ENCODE measurements at regions not wholly inside any gene's neighbourhood (a gene's known extent, or its start where the extent isn't known, plus 50 kb on each side); places are given as distances from the start of the nearest gene placed in this dataset.
"Not testable (repeated sequence)": the region's sequence is repeated elsewhere in the genome, so short reads cannot be mapped to it uniquely, and the experiment has no call there.

DNA sequence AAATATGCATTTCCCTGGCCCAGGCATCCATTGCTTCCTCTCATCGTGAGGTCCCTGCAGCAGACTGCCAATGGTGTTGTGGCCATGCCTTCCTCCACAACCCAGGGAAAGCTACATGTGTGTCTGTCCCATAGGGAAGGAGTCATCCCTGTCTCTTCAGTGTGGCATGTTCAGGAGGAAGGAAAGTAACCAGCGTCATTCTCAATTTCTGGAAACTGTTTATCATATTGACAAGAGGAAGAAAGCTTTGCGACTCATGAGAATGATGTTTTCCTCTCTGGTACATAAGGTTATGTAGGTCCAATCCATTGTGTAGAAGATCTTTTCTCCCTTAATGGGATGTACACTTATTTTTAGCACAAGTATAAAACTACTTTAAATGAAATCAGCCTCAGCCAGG lies 1937.7 kb downstream of the FOXD4L5 start:
- H4K8ac ChIP-seq (ENCODE audit: extremely low read depth, insufficient read depth, low read length); H4K91ac ChIP-seq (replicated peaks; ENCODE audit: insufficient read length, low read length); H3K79me1 ChIP-seq (ENCODE audit: low read depth, low read length); CTCF ChIA-PET (ENCODE audit: partially characterized antibody); POLR2A ChIA-PET (ENCODE audit: partially characterized antibody); H3K23me2 ChIP-seq (ENCODE audit: low read depth, low read length); H3K4me3 ChIP-seq (ENCODE audit: extremely low read depth in 1 of 4, insufficient read depth in 2 of 4, low read depth in 3 of 4, low read length in 4 of 4); H3K9me3 ChIP-seq (ENCODE audit: insufficient read depth in 2 of 2, low read depth in 1 of 2, low read length in 1 of 2); H2BK20ac ChIP-seq (ENCODE audit: low read length); H3K18ac ChIP-seq (ENCODE audit: extremely low read depth, low read length); H4K5ac ChIP-seq (ENCODE audit: insufficient read length, low read depth, low read length); H3K14ac ChIP-seq (ENCODE audit: insufficient read length); H3K27me3 ChIP-seq (replicated peaks in 1 of 4; ENCODE audit: control insufficient read depth in 3 of 4, extremely low read depth in 1 of 4, insufficient read depth in 3 of 4, low read length in 3 of 4); H2AFZ ChIP-seq (ENCODE audit: low read length); DNase-seq (ENCODE audit: low read depth in 1 of 2, low spot score in 2 of 2); H3K23ac ChIP-seq (ENCODE audit: insufficient read length); H3K79me2 ChIP-seq (ENCODE audit: control insufficient read depth in 1 of 2, insufficient read depth in 2 of 2, low read length in 2 of 2); H2BK15ac ChIP-seq (ENCODE audit: low read length); H3K4ac ChIP-seq (replicated peaks; ENCODE audit: insufficient read length, low read depth, low read length); H2AK5ac ChIP-seq (ENCODE audit: low read depth, low read length); H3K9ac ChIP-seq (replicated peaks in 1 of 4; ENCODE audit: extremely low read depth in 1 of 4, low read depth in 3 of 4, low read length in 3 of 4); H2BK5ac ChIP-seq (ENCODE audit: low read depth, low read length); H3K4me1 ChIP-seq (replicated peaks in 1 of 4; ENCODE audit: control insufficient read depth in 3 of 4, insufficient read depth in 4 of 4, low read length in 3 of 4); H2BK12ac ChIP-seq (ENCODE audit: low read depth, low read length); H3K56ac ChIP-seq (replicated peaks; ENCODE audit: insufficient read length, low read depth, low read length); FAIRE-seq; H3K4me2 ChIP-seq (ENCODE audit: insufficient read depth in 1 of 2, low read depth in 2 of 2, low read length in 2 of 2); H4K20me1 ChIP-seq (replicated peaks in 1 of 2; ENCODE audit: control insufficient read depth in 1 of 2, insufficient read depth in 2 of 2, low read length in 2 of 2); H3K27ac ChIP-seq (ENCODE audit: low read depth, low read length); H2BK120ac ChIP-seq (replicated peaks; ENCODE audit: low read depth, low read length); H3K36me3 ChIP-seq (ENCODE audit: control insufficient read depth in 2 of 4, insufficient read depth in 4 of 4, low read length in 3 of 4): not testable (repeated sequence)
- 88% methylated on average over 2 of the region's 3 CpGs; no CpG with 5 or more reads in 1 of the 2 experiments for WGBS, 2 experiments (ENCODE audit: extremely low coverage in 1 of 2, insufficient coverage in 1 of 2, insufficient read length in 1 of 2, insufficient replicate concordance in 2 of 2, low coverage in 1 of 2, low lambda C conversion rate in 2 of 2, missing lambda C conversion rate in 1 of 2)

- H3K18ac ChIP-seq (ENCODE audit: extremely low read depth, low read length); H3K79me1 ChIP-seq (ENCODE audit: low read depth, low read length); CTCF ChIA-PET (ENCODE audit: partially characterized antibody); H3K14ac ChIP-seq (ENCODE audit: insufficient read length); H2BK15ac ChIP-seq (ENCODE audit: low read length); H2AK5ac ChIP-seq (ENCODE audit: low read depth, low read length); H3K79me2 ChIP-seq (ENCODE audit: control insufficient read depth in 1 of 2, insufficient read depth in 2 of 2, low read length in 2 of 2); DNase-seq (ENCODE audit: low read depth in 1 of 2, low spot score in 2 of 2); H2AFZ ChIP-seq (ENCODE audit: low read length); H3K4me1 ChIP-seq (replicated peaks in 1 of 4; ENCODE audit: control insufficient read depth in 3 of 4, insufficient read depth in 4 of 4, low read length in 3 of 4); H3K27me3 ChIP-seq (replicated peaks in 1 of 4; ENCODE audit: control insufficient read depth in 3 of 4, extremely low read depth in 1 of 4, insufficient read depth in 3 of 4, low read length in 3 of 4); H3K23me2 ChIP-seq (ENCODE audit: low read depth, low read length); H3K56ac ChIP-seq (replicated peaks; ENCODE audit: insufficient read length, low read depth, low read length); H3K36me3 ChIP-seq (ENCODE audit: control insufficient read depth in 2 of 4, insufficient read depth in 4 of 4, low read length in 3 of 4); H4K91ac ChIP-seq (replicated peaks; ENCODE audit: insufficient read length, low read length); H4K20me1 ChIP-seq (replicated peaks in 1 of 2; ENCODE audit: control insufficient read depth in 1 of 2, insufficient read depth in 2 of 2, low read length in 2 of 2); H3K9ac ChIP-seq (replicated peaks in 1 of 4; ENCODE audit: extremely low read depth in 1 of 4, low read depth in 3 of 4, low read length in 3 of 4); H2BK12ac ChIP-seq (ENCODE audit: low read depth, low read length); H2BK20ac ChIP-seq (ENCODE audit: low read length); H3K9me3 ChIP-seq (ENCODE audit: insufficient read depth in 2 of 2, low read depth in 1 of 2, low read length in 1 of 2); H2BK5ac ChIP-seq (ENCODE audit: low read depth, low read length); H2BK120ac ChIP-seq (replicated peaks; ENCODE audit: low read depth, low read length); H3K4me2 ChIP-seq (ENCODE audit: insufficient read depth in 1 of 2, low read depth in 2 of 2, low read length in 2 of 2); FAIRE-seq; H4K5ac ChIP-seq (ENCODE audit: insufficient read length, low read depth, low read length); H3K23ac ChIP-seq (ENCODE audit: insufficient read length); H3K4me3 ChIP-seq (ENCODE audit: extremely low read depth in 1 of 4, insufficient read depth in 2 of 4, low read depth in 3 of 4, low read length in 4 of 4); H3K27ac ChIP-seq (ENCODE audit: low read depth, low read length); H3K4ac ChIP-seq (replicated peaks; ENCODE audit: insufficient read length, low read depth, low read length); POLR2A ChIA-PET (ENCODE audit: partially characterized antibody); H4K8ac ChIP-seq (ENCODE audit: extremely low read depth, insufficient read depth, low read length): not testable (repeated sequence)
- 85% methylated on average over 10 of the region's 14 CpGs; no CpG with 5 or more reads in 1 of the 2 experiments for WGBS, 2 experiments (ENCODE audit: extremely low coverage in 1 of 2, insufficient coverage in 1 of 2, insufficient read length in 1 of 2, insufficient replicate concordance in 2 of 2, low coverage in 1 of 2, low lambda C conversion rate in 2 of 2, missing lambda C conversion rate in 1 of 2)
These were observed 1938.5 kb downstream of the FOXD4L5 start for GRCh38 chr9:63346310-63347048.

Data from H1 (cell line).